MM.1S (cell line): ENCODE measurements at regions not wholly inside any gene's neighbourhood (a gene's known extent, or its start where the extent isn't known, plus 50 kb on each side); places are given as distances from the start of the nearest gene placed in this dataset.

ENCODE experiments used
- CTCF ChIP-seq: fragments of 300-600 bp; sonication (generic); IDR thresholded peaks from 2 replicates; pipeline ENCODE4 v1.5.1; 2016; ENCODE audit warnings: antibody characterized with exemption, low read length, mixed read lengths
- EZH2 ChIP-seq: fragments of 300-600 bp; sonication (generic); optimal IDR thresholded peaks from 2 replicates; pipeline ENCODE3; 2017; ENCODE audit warnings: low read depth, mild to moderate bottlenecking, antibody characterized with exemption, low read length, mixed read lengths

- TF ChIP-seq EZH2 (no peak), CTCF (no peak)
Observed at GRCh38 chr4:29243054-29243453, 1477.1 kb upstream of the PCDH7 start.
